Thoracic aorta (tissue), 2 donors: ENCODE measurements at regions not wholly inside any gene's neighbourhood (a gene's known extent, or its start where the extent isn't known, plus 50 kb on each side); places are given as distances from the start of the nearest gene placed in this dataset.

ENCODE experiments used
- ATAC-seq: fragments of 150-250 bp; one replicate; pipeline ENCODE4 v1.8.0; 2017; ENCODE audit warnings: low read depth; ENCODE audit not compliant: insufficient number of reproducible peaks, low FRiP score
- DNase-seq: peaks from one replicate; pipeline ENCODE4 v3.0.0-alpha.2; 2020; ENCODE audit warnings: low spot score
- H3K27ac ChIP-seq, 2 donors: fragments of 200-600 bp; sonication (generic); 1 replicate in 1 of 2; 2 replicates in 1 of 2; pipeline ENCODE4 v1.5.1; 2016; ENCODE audit warnings: mild to moderate bottlenecking in 2 of 2, moderate library complexity in 2 of 2
- H3K27me3 ChIP-seq: fragments of 200-600 bp; sonication (generic); replicated peaks from 2 replicates; pipeline ENCODE4 v1.6.0; 2016; ENCODE audit warnings: mild to moderate bottlenecking; ENCODE audit not compliant: insufficient read depth
- H3K36me3 ChIP-seq: fragments of 200-600 bp; sonication (generic); one replicate; pipeline ENCODE4 v1.5.1; 2016
- H3K4me1 ChIP-seq, 2 donors: fragments of 200-600 bp; sonication (generic); 1 replicate in 1 of 2; 2 replicates in 1 of 2; pipeline versions ENCODE4 v1.5.1 to v1.6.0; 2016; ENCODE audit warnings: low read depth in 2 of 2, mild to moderate bottlenecking in 1 of 2; ENCODE audit not compliant: control insufficient read depth in 1 of 2
- H3K4me3 ChIP-seq: fragments of 200-600 bp; sonication (generic); 2 replicates; pipeline ENCODE4 v1.5.1; 2016; ENCODE audit warnings: mild to moderate bottlenecking
- H3K9me3 ChIP-seq: fragments of 200-600 bp; sonication (generic); 2 replicates; pipeline ENCODE4 v1.5.1; 2016
- CTCF ChIP-seq: fragments of 200-600 bp; sonication (generic); IDR thresholded peaks from one replicate; pipeline ENCODE4 v1.5.1; 2019; ENCODE audit warnings: antibody characterized with exemption

DNA sequence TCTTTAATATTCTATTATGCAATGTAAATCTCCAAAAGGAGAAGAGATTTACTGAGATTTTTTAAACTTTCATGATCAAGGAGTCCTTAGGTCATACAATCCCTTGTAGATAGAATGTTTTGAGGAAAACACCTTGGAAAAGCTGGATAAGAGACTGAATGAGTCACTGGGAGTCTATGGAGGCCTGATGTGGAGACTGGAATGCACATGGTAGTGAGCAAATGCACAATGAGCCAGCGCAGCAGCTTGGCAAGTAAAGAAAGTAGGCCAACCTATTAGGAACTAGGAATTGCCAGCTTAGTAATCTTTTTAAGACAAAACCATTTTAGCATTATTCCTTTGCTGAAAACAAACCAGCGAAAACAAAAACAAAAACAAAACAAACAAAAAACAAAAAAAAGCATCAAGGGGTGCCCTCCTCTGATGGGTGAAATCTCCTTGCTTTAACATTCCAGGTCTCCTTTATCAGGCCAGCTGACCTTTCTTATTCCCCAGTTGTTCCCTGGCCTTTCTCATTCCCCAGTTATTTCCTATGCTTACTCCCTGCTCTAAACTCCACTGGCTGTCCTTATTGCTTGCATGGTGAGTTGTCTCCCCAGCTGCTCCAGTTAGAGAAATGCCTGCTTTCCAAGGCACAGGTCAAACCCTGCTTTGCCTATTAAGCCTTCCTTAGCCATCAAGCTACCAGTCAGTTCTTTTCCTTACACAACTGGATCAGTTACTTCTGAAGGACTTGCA lies 135.8 kb downstream of the PLCE1 start:
- TF ChIP-seq CTCF: no peak
- H3K27ac ChIP-seq: peak overlapping the region; percentile 63 to 70
- ATAC-seq: peak; percentile 42

GRCh38 chr10:94131885-94132284 lies 138.2 kb downstream of the PLCE1 start:
- Histone ChIP-seq H3K27ac (no peak overlapping the region), H3K4me1 (peaks cover 29 to 52% of the 10 kb centered on the region in 2 donors), H3K9me3 (no peaks in the 10 kb centered on the region), H3K36me3 (no peaks in the 10 kb centered on the region), H3K4me3 (no peak overlapping the region), H3K27me3 (no peaks in the 10 kb centered on the region)
- ATAC-seq: no peak
- no peak for DNase-seq
- no peak for TF ChIP-seq CTCF

More for the DNA sequence above, 135.8 kb downstream of the PLCE1 start:
- no peak for DNase-seq
- Histone ChIP-seq H3K4me1 (peaks cover 44 to 75% of the 10 kb centered on the region in 2 donors), H3K36me3 (no peaks in the 10 kb centered on the region), H3K9me3 (no peaks in the 10 kb centered on the region), H3K27me3 (no peaks in the 10 kb centered on the region), H3K4me3 (no peak overlapping the region)

GRCh38 chr10:94133239-94133638 lies 139.5 kb downstream of the PLCE1 start:
- Histone ChIP-seq H3K36me3 (no peaks in the 10 kb centered on the region), H3K9me3 (no peaks in the 10 kb centered on the region), H3K27me3 (no peaks in the 10 kb centered on the region), H3K4me3 (no peak overlapping the region), H3K27ac (peak overlapping the region in 1 of 2 donors; percentile 3), H3K4me1 (peaks cover 29 to 52% of the 10 kb centered on the region in 2 donors)
- TF ChIP-seq CTCF: no peak
- DNase-seq (no peak), ATAC-seq (no peak)

GRCh38 chr10:94137747-94138146 lies 144.0 kb downstream of the PLCE1 start:
- Histone ChIP-seq H3K27me3 (no peaks in the 10 kb centered on the region), H3K36me3 (no peaks in the 10 kb centered on the region), H3K4me3 (no peak overlapping the region), H3K27ac (no peak overlapping the region), H3K4me1 (peaks cover 15 to 23% of the 10 kb centered on the region in 2 donors), H3K9me3 (no peaks in the 10 kb centered on the region)
- no peak for ATAC-seq
- no peak for TF ChIP-seq CTCF
- no peak for DNase-seq

GRCh38 chr10:94138391-94138790 lies 144.7 kb downstream of the PLCE1 start:
- Histone ChIP-seq H3K9me3 (no peaks in the 10 kb centered on the region), H3K4me1 (peaks cover 10 to 17% of the 10 kb centered on the region in 2 donors), H3K27ac (no peak overlapping the region), H3K4me3 (no peak overlapping the region), H3K36me3 (no peaks in the 10 kb centered on the region), H3K27me3 (no peaks in the 10 kb centered on the region)
- ATAC-seq: no peak
- no peak for DNase-seq
- TF ChIP-seq CTCF: no peak
